ENCODE measurements at regions not wholly inside any gene's neighbourhood (a gene's known extent, or its start where the extent isn't known, plus 50 kb on each side); places are given as distances from the start of the nearest gene placed in this dataset.

- TF ChIP-seq CTCF (IDR thresholded peaks at IDR 0.05): no peak
- TF ChIP-seq ZFX (IDR thresholded peaks at IDR 0.05; ENCODE audit: borderline replicate concordance): no peak
These were observed 81.6 kb upstream of the ADRA2C start for GRCh38 chr4:3684546-3684945.
